Tibial artery (tissue), 4 donors: ENCODE measurements at regions not wholly inside any gene's neighbourhood (a gene's known extent, or its start where the extent isn't known, plus 50 kb on each side); places are given as distances from the start of the nearest gene placed in this dataset.

Source experiments
- DNase-seq, 2 donors: peaks; one replicate each; pipeline ENCODE4 v3.0.0-alpha.2; 2019
- H3K27ac ChIP-seq, 2 donors: fragments of 200-600 bp; sonication (generic) in 1 of 2; 1 replicate in 1 of 2; 2 replicates in 1 of 2; pipeline ENCODE4 v1.5.1; 2018 to 2019; ENCODE audit warnings: mild to moderate bottlenecking in 1 of 2
- H3K27me3 ChIP-seq, 2 donors: fragments of 200-600 bp; sonication (generic) in 1 of 2; one replicate each; pipeline versions ENCODE4 v1.5.1 to v1.6.0; 2016 to 2019
- H3K36me3 ChIP-seq, 3 donors: fragments of 200-600 bp; sonication (generic) in 2 of 3; one replicate each; pipeline ENCODE4 v1.5.1; 2016 to 2019; ENCODE audit warnings: mild to moderate bottlenecking in 2 of 3
- H3K4me1 ChIP-seq, 4 donors: fragments of 200-600 bp; sonication (generic) in 2 of 4; 1 replicate in 3 of 4; 2 replicates in 1 of 4; pipeline ENCODE4 v1.5.1; 2016 to 2019
- H3K4me3 ChIP-seq, 2 donors: fragments of 200-600 bp; sonication (generic) in 1 of 2; 1 replicate in 1 of 2; 2 replicates in 1 of 2; pipeline ENCODE4 v1.5.1; 2018 to 2019; ENCODE audit warnings: mild to moderate bottlenecking in 2 of 2
- H3K9me3 ChIP-seq, 3 donors: fragments of 200-600 bp; sonication (generic) in 1 of 3; one replicate each; pipeline ENCODE4 v1.5.1; 2016 to 2019
- CTCF ChIP-seq, 2 experiments: fragments of 200-600 bp in 1 of 2; fragments of 450-650 bp in 1 of 2; IDR thresholded peaks; one replicate each; pipeline ENCODE4 v1.5.1; 2017 to 2019; ENCODE audit warnings: antibody characterized with exemption in 2 of 2, mild to moderate bottlenecking in 1 of 2, moderate library complexity in 1 of 2
- intact Hi-C: fragments of 100-400 bp; cut with DNase I; formaldehyde crosslinking; loops from one replicate; pipeline ENCODE4 v1.15.0; 2023; ENCODE audit warnings: low total_unique reads

- H3K4me1 ChIP-seq: peaks cover 0 to 5% (median 0%) of the 10 kb centered on the region in 4 donors
- no peaks in the 10 kb centered on the region for H3K27me3 ChIP-seq
- no peak for TF ChIP-seq CTCF (IDR thresholded peaks at IDR 0.05)
- no peak overlapping the region for H3K27ac ChIP-seq
- no peaks in the 10 kb centered on the region for H3K36me3 ChIP-seq
- H3K9me3 ChIP-seq: peaks cover 0 to 5% (median 0%) of the 10 kb centered on the region in 3 donors
- intact Hi-C loops: no loop called here
- H3K4me3 ChIP-seq: no peak overlapping the region
- DNase-seq: no peak
These were observed 1491.7 kb upstream of the RAG2 start for GRCh38 chr11:38089726-38090125.

GRCh38 chr11:38060920-38061319 is 1462.9 kb upstream of the RAG2 start:
- TF ChIP-seq CTCF (IDR thresholded peaks at IDR 0.05): no peak
- no peak overlapping the region for H3K27ac ChIP-seq
- H3K27me3 ChIP-seq: no peaks in the 10 kb centered on the region
- no peak overlapping the region for H3K4me3 ChIP-seq
- no peaks in the 10 kb centered on the region for H3K36me3 ChIP-seq
- no peaks in the 10 kb centered on the region for H3K9me3 ChIP-seq
- intact Hi-C loops: no loop called here
- H3K4me1 ChIP-seq: no peaks in the 10 kb centered on the region
- DNase-seq: no peak

GRCh38 chr11:38060136-38060535 is 1462.1 kb upstream of the RAG2 start:
- H3K27me3 ChIP-seq: no peaks in the 10 kb centered on the region
- no peak overlapping the region for H3K27ac ChIP-seq
- DNase-seq: no peak
- no peaks in the 10 kb centered on the region for H3K36me3 ChIP-seq
- H3K4me3 ChIP-seq: no peak overlapping the region
- intact Hi-C loops: no loop called here
- TF ChIP-seq CTCF (IDR thresholded peaks at IDR 0.05): no peak
- H3K9me3 ChIP-seq: no peaks in the 10 kb centered on the region
- H3K4me1 ChIP-seq: no peaks in the 10 kb centered on the region

- Histone ChIP-seq H3K9me3 (no peaks in the 10 kb centered on the region), H3K27me3 (no peaks in the 10 kb centered on the region)
- intact Hi-C loops: no loop called here
These were observed 1448.6 kb upstream of the RAG2 start for GRCh38 chr11:38046571-38047135.

GRCh38 chr11:38043060-38043459 is 1445.0 kb upstream of the RAG2 start:
- no peak overlapping the region for H3K27ac ChIP-seq
- intact Hi-C loops: no loop called here
- no peaks in the 10 kb centered on the region for H3K9me3 ChIP-seq
- H3K4me1 ChIP-seq: no peaks in the 10 kb centered on the region
- H3K27me3 ChIP-seq: no peaks in the 10 kb centered on the region
- H3K4me3 ChIP-seq: no peak overlapping the region
- no peaks in the 10 kb centered on the region for H3K36me3 ChIP-seq
- TF ChIP-seq CTCF (IDR thresholded peaks at IDR 0.05): no peak
- DNase-seq: no peak

More at GRCh38 chr11:38046571-38047135, 1448.6 kb upstream of the RAG2 start:
- no peak for TF ChIP-seq CTCF (IDR thresholded peaks at IDR 0.05)
- no peak overlapping the region for H3K27ac ChIP-seq
- H3K36me3 ChIP-seq: no peaks in the 10 kb centered on the region
- DNase-seq: no peak
- H3K4me3 ChIP-seq: no peak overlapping the region
- H3K4me1 ChIP-seq: no peaks in the 10 kb centered on the region

- Histone ChIP-seq H3K4me1 (no peaks in the 10 kb centered on the region), H3K27ac (no peak overlapping the region), H3K9me3 (no peaks in the 10 kb centered on the region), H3K4me3 (no peak overlapping the region), H3K27me3 (no peaks in the 10 kb centered on the region), H3K36me3 (no peaks in the 10 kb centered on the region)
- DNase-seq: no peak
- intact Hi-C loops: no loop called here
- TF ChIP-seq CTCF (IDR thresholded peaks at IDR 0.05): no peak
These were observed 1440.7 kb upstream of the RAG2 start for GRCh38 chr11:38038777-38039176.
